NOMO-1 treated with dmso at 0.1 percent for 144 hours (cell line): ENCODE measurements at regions not wholly inside any gene's neighbourhood (a gene's known extent, or its start where the extent isn't known, plus 50 kb on each side); places are given as distances from the start of the nearest gene placed in this dataset.

Experiments used
- DNase-seq: peaks from one replicate; lab custom pipeline; 2025; ENCODE audit not compliant: unreplicated experiment; lab: John Stamatoyannopoulos, UW

GRCh38 chr13:63554157-63554556 lies 2138.5 kb upstream of the PCDH20 start:
- no peak for DNase-seq

GRCh38 chr13:63551731-63552130 lies 2136.1 kb upstream of the PCDH20 start:
- no peak for DNase-seq

GRCh38 chr13:63546524-63546923 lies 2130.9 kb upstream of the PCDH20 start:
- DNase-seq, result no peak

GRCh38 chr13:63542770-63543169 lies 2127.1 kb upstream of the PCDH20 start:
- DNase-seq, result no peak

GRCh38 chr13:63541336-63541735 lies 2125.7 kb upstream of the PCDH20 start:
- no peak for DNase-seq

- DNase-seq, result no peak
These were observed 2124.4 kb upstream of the PCDH20 start for GRCh38 chr13:63540061-63540460.

GRCh38 chr13:63517371-63517770 lies 2101.7 kb upstream of the PCDH20 start:
- no peak for DNase-seq

- no peak for DNase-seq
These were observed 2100.5 kb upstream of the PCDH20 start for GRCh38 chr13:63516124-63516523.

GRCh38 chr13:63514886-63515285 lies 2099.2 kb upstream of the PCDH20 start:
- DNase-seq, result no peak

GRCh38 chr13:63512095-63512494 lies 2096.4 kb upstream of the PCDH20 start:
- no peak for DNase-seq

GRCh38 chr13:63501702-63502101 lies 2086.1 kb upstream of the PCDH20 start:
- DNase-seq, result no peak

- no peak for DNase-seq
These were observed 2082.0 kb upstream of the PCDH20 start for GRCh38 chr13:63497601-63498000.

GRCh38 chr13:63492604-63493003 lies 2077.0 kb upstream of the PCDH20 start:
- DNase-seq, result no peak

- DNase-seq, result no peak
These were observed 2074.5 kb upstream of the PCDH20 start for GRCh38 chr13:63490149-63490548.

- no peak for DNase-seq
These were observed 2065.7 kb upstream of the PCDH20 start for GRCh38 chr13:63481334-63481733.

GRCh38 chr13:63472711-63473110 lies 2057.1 kb upstream of the PCDH20 start:
- no peak for DNase-seq

GRCh38 chr13:63463782-63464610 lies 2048.3 kb upstream of the PCDH20 start:
- no peak for DNase-seq

- DNase-seq, result no peak
These were observed 2044.9 kb upstream of the PCDH20 start for GRCh38 chr13:63460462-63461090.

GRCh38 chr13:63457186-63457585 lies 2041.5 kb upstream of the PCDH20 start:
- no peak for DNase-seq

- no peak for DNase-seq
These were observed 2040.3 kb upstream of the PCDH20 start for GRCh38 chr13:63455938-63456337.

- no peak for DNase-seq
These were observed 2033.9 kb upstream of the PCDH20 start for GRCh38 chr13:63449550-63449949.

- no peak for DNase-seq
These were observed 2033.0 kb upstream of the PCDH20 start for GRCh38 chr13:63448692-63449091.

- DNase-seq, result no peak
These were observed 2030.7 kb upstream of the PCDH20 start for GRCh38 chr13:63446329-63446728.
